ENCODE measurements at regions not wholly inside any gene's neighbourhood (a gene's known extent, or its start where the extent isn't known, plus 50 kb on each side); places are given as distances from the start of the nearest gene placed in this dataset.

GRCh38 chr4:22091906-22092305, 143.3 kb upstream of the KCNIP4 start:
- TF ChIP-seq CTCF (IDR thresholded peaks at IDR 0.05) (no peak), POLR2A (IDR thresholded peaks at IDR 0.05) (no peak)

Data from heart left ventricle (tissue), 13 donors.